Endothelial cell of umbilical vein (primary cell): ENCODE measurements at regions not wholly inside any gene's neighbourhood (a gene's known extent, or its start where the extent isn't known, plus 50 kb on each side); places are given as distances from the start of the nearest gene placed in this dataset.
A peak's percentile ranks its signal among the peaks of the same experiment; 100 is the strongest.

Experiments used
- BruUV-seq: library from RNA; stranded (reverse); fragments of 400-500 nt; replicated peaks from 2 replicates; lab custom pipeline; 2021; lab: Mats Ljungman, UMichigan
- CTCF ChIA-PET: fragments of 300-600, 350-600 bp; sonication (Branson Sonifier 250); formaldehyde crosslinking; loops from one replicate; lab custom pipeline; 2021; ENCODE audit warnings: antibody characterized with exemption, inconsistent platforms; lab: Charles Lee
- POLR2A ChIA-PET: fragments of 300-600, 350-600 bp; sonication (Branson Sonifier 250); formaldehyde crosslinking; loops from one replicate; lab custom pipeline; 2021; ENCODE audit warnings: antibody characterized with exemption, inconsistent platforms; lab: Charles Lee
- DNase-seq: peaks from one replicate; pipeline ENCODE4 v3.0.0-alpha.2; 2011; ENCODE audit warnings: low read depth, low spot score
- FAIRE-seq: peaks from 2 replicates; lab custom pipeline; 2011; peaks lifted over from hg19 to GRCh38; lab: Jason Lieb, UNC
- H2AFZ ChIP-seq: 2 replicates; pipeline ENCODE4 v1.6.0; 2012; ENCODE audit warnings: low read depth, low read length, control low read depth, inconsistent platforms
- H3K27ac ChIP-seq: 2 replicates; pipeline ENCODE4 v1.5.1; 2011; ENCODE audit warnings: low read depth, mild to moderate bottlenecking, control low read depth, low read length, moderate library complexity; ENCODE audit not compliant: insufficient read depth
- H3K27me3 ChIP-seq, 2 experiments: 2 replicates each; pipeline versions ENCODE4 v1.6.0 to v1.6.1; 2011; ENCODE audit warnings: low read length in 2 of 2, mixed read lengths in 1 of 2; ENCODE audit not compliant: control insufficient read depth in 2 of 2, insufficient read depth in 2 of 2
- H3K36me3 ChIP-seq, 2 experiments: 2 replicates in 1 of 2; 3 replicates in 1 of 2; pipeline ENCODE4 v1.5.1; 2011; ENCODE audit warnings: low read length in 2 of 2, mild to moderate bottlenecking in 1 of 2, moderate library complexity in 1 of 2; ENCODE audit not compliant: control insufficient read depth in 2 of 2, insufficient read depth in 2 of 2; ENCODE audit errors: extremely low read depth in 1 of 2
- H3K4me1 ChIP-seq: 3 replicates; pipeline ENCODE4 v1.5.1; 2011; ENCODE audit warnings: mild to moderate bottlenecking, low read length; ENCODE audit not compliant: control insufficient read depth, insufficient read depth; ENCODE audit errors: extremely low read depth
- H3K4me2 ChIP-seq: 2 replicates; pipeline ENCODE4 v1.6.1; 2011; ENCODE audit warnings: low read length, control low read depth, mixed read lengths; ENCODE audit not compliant: insufficient read depth
- H3K4me3 ChIP-seq, 3 experiments: fragments of 200-600 bp in 1 of 3; sonication (generic), shearing (Covaris generic) in 1 of 3; replicated peaks in 1 of 3; 2 replicates each; pipeline ENCODE4 v1.5.1; 2011 to 2016; ENCODE audit warnings: control low read depth in 3 of 3, low read length in 3 of 3, mild to moderate bottlenecking in 2 of 3, inconsistent platforms in 1 of 3, low read depth in 1 of 3, moderate library complexity in 1 of 3; ENCODE audit not compliant: insufficient read depth in 1 of 3
- H3K79me2 ChIP-seq: 2 replicates; pipeline ENCODE4 v1.6.0; 2012; ENCODE audit warnings: low read length, inconsistent platforms; ENCODE audit not compliant: control insufficient read depth, insufficient read depth
- H3K9ac ChIP-seq: replicated peaks from 2 replicates; pipeline ENCODE3; 2011; ENCODE audit warnings: low read length, control low read depth; ENCODE audit not compliant: insufficient read depth; ENCODE audit errors: extremely low read depth
- H3K9me1 ChIP-seq: replicated peaks from 3 replicates; pipeline ENCODE4 v1.6.0; 2011; ENCODE audit warnings: mild to moderate bottlenecking, low read length; ENCODE audit not compliant: control insufficient read depth, insufficient read depth; ENCODE audit errors: extremely low read depth
- H3K9me3 ChIP-seq: replicated peaks from 2 replicates; pipeline ENCODE4 v1.5.1; 2012; ENCODE audit warnings: low read length, inconsistent platforms; ENCODE audit not compliant: control insufficient read depth, insufficient read depth
- H4K20me1 ChIP-seq: replicated peaks from 2 replicates; pipeline ENCODE3; 2011; ENCODE audit warnings: mild to moderate bottlenecking, low read length; ENCODE audit not compliant: control insufficient read depth, insufficient read depth; ENCODE audit errors: extremely low read depth
- EZH2 ChIP-seq: IDR thresholded peaks from 2 replicates; pipeline ENCODE4 v1.6.1; 2012; ENCODE audit warnings: borderline replicate concordance, low read depth, mild to moderate bottlenecking, moderate library complexity, low read length, inconsistent platforms; ENCODE audit not compliant: severe bottlenecking
- FOS ChIP-seq: IDR thresholded peaks from 2 replicates; pipeline ENCODE4 v1.6.1; 2011; ENCODE audit warnings: mild to moderate bottlenecking, low read length, moderate library complexity, borderline replicate concordance; ENCODE audit not compliant: insufficient read depth
- GATA2 ChIP-seq: IDR thresholded peaks from 2 replicates; pipeline ENCODE4 v1.7.0; 2011; ENCODE audit warnings: low read depth, mild to moderate bottlenecking, moderate library complexity, mixed read lengths, low read length; ENCODE audit not compliant: insufficient read length, insufficient read depth
- JUN ChIP-seq: IDR thresholded peaks from 2 replicates; pipeline ENCODE4 v1.6.1; 2011; ENCODE audit warnings: borderline replicate concordance, low read depth; ENCODE audit not compliant: insufficient read length, insufficient read depth
- MYC ChIP-seq: IDR thresholded peaks from one replicate; pipeline ENCODE4 v1.6.1; 2011; ENCODE audit warnings: mild to moderate bottlenecking, low read depth, low read length
- POLR2A ChIP-seq: IDR thresholded peaks from 2 replicates; pipeline ENCODE4 v1.6.1; 2012; ENCODE audit warnings: low read depth, mild to moderate bottlenecking, control low read depth, low read length
- POLR2AphosphoS5 ChIP-seq: IDR thresholded peaks from 2 replicates; pipeline ENCODE4 v1.6.1; 2012; ENCODE audit warnings: low read depth, mild to moderate bottlenecking, control low read depth, low read length, moderate library complexity; ENCODE audit not compliant: insufficient read depth
- dilution Hi-C: fragments of 300-500 bp; cut with MboI; formaldehyde crosslinking; loops from one replicate; pipeline ENCODE4 v1.15.0; 2019; ENCODE audit warnings: low sequenced_read_pairs; ENCODE audit not compliant: extremely low pct_ligation_motif_present
- intact Hi-C: fragments of 100-400 bp; cut with micrococcal nuclease; formaldehyde crosslinking; loops from one replicate; pipeline ENCODE4 v1.10.0; 2022
- TF ChIP-seq, protein P1 (sequence below), 2 donors: IDR thresholded peaks; 1 replicate in 1 of 2; 2 replicates in 1 of 2; pipeline ENCODE4 v1.5.1; 2011; ENCODE audit warnings: low read length in 2 of 2, mild to moderate bottlenecking in 2 of 2, moderate library complexity in 2 of 2, control low read depth in 1 of 2, inconsistent platforms in 1 of 2, low read depth in 1 of 2; ENCODE audit not compliant: insufficient read depth in 1 of 2; ENCODE audit errors: extremely low read depth in 1 of 2
- TF ChIP-seq, protein P2 (sequence below): IDR thresholded peaks from 2 replicates; pipeline ENCODE4 v1.6.1; 2011; ENCODE audit not compliant: insufficient read depth, insufficient read length

DNA sequence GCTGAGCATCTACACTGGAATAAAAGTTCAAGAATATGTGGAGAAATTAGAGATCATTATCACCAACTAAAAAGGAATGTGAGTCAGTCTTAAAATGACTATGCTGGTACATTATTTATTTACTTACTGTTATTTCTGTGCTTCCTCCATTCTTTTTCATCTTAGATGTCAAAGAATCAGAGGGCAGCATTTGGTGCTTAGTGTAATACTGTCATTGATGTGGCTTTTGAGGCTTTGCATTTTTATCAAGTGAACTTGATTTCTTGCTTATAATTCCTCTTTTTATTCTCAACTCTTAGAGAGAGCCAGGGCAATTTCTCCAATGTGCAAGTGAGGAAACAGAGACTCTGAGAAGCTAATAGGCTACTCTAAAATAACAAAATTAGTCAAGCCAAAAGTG lies 163.7 kb upstream of the TRPC7 start:
- Histone ChIP-seq H3K36me3 (no peaks in the 10 kb centered on the region), H3K4me1 (peaks cover 10% of the 10 kb centered on the region), H3K4me2 (peak overlapping the region; percentile 42), H3K9ac (no peak overlapping the region), H4K20me1 (no peaks in the 10 kb centered on the region), H3K27ac (no peak overlapping the region), H3K9me3 (no peaks in the 10 kb centered on the region), H3K79me2 (no peaks in the 10 kb centered on the region), H3K4me3 (no peak overlapping the region), H3K27me3 (no peaks in the 10 kb centered on the region), H3K9me1 (no peaks in the 10 kb centered on the region), H2AFZ (no peak overlapping the region)
- DNase-seq (peak; percentile 23), FAIRE-seq (peak; percentile 65)
- ChIA-PET POLR2A (no interaction called here), CTCF (interaction anchor here (1.0 to 1.6 kb wide), 3 partner anchors 9 to 157 kb away, joined by 3 to 4 read pairs (median 3); no protein-coding TSS in a partner anchor)
- no TSS peak for BruUV-seq
- intact Hi-C loops: no loop called here
- TF ChIP-seq JUN (no peak), POLR2A (no peak), GATA2 (peak; percentile 75), EZH2 (no peak), FOS (peak; percentile 34), MYC (no peak), POLR2AphosphoS5 (no peak)
- TF ChIP-seq, protein P1, sequence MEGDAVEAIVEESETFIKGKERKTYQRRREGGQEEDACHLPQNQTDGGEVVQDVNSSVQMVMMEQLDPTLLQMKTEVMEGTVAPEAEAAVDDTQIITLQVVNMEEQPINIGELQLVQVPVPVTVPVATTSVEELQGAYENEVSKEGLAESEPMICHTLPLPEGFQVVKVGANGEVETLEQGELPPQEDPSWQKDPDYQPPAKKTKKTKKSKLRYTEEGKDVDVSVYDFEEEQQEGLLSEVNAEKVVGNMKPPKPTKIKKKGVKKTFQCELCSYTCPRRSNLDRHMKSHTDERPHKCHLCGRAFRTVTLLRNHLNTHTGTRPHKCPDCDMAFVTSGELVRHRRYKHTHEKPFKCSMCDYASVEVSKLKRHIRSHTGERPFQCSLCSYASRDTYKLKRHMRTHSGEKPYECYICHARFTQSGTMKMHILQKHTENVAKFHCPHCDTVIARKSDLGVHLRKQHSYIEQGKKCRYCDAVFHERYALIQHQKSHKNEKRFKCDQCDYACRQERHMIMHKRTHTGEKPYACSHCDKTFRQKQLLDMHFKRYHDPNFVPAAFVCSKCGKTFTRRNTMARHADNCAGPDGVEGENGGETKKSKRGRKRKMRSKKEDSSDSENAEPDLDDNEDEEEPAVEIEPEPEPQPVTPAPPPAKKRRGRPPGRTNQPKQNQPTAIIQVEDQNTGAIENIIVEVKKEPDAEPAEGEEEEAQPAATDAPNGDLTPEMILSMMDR (IDR thresholded peaks at IDR 0.05; ENCODE audit: extremely low read depth in 1 of 2, insufficient read depth in 1 of 2, low read depth in 1 of 2, low read length in 2 of 2): no peak
- TF ChIP-seq, protein P2, sequence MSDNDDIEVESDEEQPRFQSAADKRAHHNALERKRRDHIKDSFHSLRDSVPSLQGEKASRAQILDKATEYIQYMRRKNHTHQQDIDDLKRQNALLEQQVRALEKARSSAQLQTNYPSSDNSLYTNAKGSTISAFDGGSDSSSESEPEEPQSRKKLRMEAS: no peak
- dilution Hi-C loops: no loop called here
